GM21786 (cell line): ENCODE measurements at regions not wholly inside any gene's neighbourhood (a gene's known extent, or its start where the extent isn't known, plus 50 kb on each side); places are given as distances from the start of the nearest gene placed in this dataset.

Experiments
- ATAC-seq: cut with Tn5 transposase; IDR thresholded peaks from one replicate; pipeline ENCODE4 v1.9.1; 2021; ENCODE audit not compliant: unreplicated experiment

GRCh38 chr4:174438711-174439110, 83.6 kb downstream of the HPGD start:
- ATAC-seq, result no peak

DNA sequence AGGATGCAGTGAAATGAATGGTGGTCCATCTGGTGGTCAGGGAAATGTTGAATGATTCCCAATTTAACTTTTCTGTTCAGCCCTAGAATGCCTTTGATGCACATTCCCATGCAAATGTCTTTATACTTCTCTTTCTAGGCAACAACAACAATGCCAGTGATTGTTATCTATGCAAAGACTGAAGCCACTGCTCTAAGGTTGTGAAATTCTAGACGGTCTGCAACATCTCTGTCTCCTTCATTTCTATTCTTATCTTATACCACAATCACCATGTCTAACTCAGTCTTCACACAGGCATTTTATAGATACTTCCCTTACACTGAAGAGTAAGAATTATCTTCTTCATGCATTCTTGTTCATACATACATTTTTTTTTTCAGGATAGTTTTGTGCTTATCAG, 84.5 kb downstream of the HPGD start:
- no peak for ATAC-seq

GRCh38 chr4:174437324-174437723, 85.0 kb downstream of the HPGD start:
- no peak for ATAC-seq

- ATAC-seq, result no peak
These were observed 85.9 kb downstream of the HPGD start for GRCh38 chr4:174436377-174436776.

GRCh38 chr4:174435974-174436373, 86.3 kb downstream of the HPGD start:
- no peak for ATAC-seq

DNA sequence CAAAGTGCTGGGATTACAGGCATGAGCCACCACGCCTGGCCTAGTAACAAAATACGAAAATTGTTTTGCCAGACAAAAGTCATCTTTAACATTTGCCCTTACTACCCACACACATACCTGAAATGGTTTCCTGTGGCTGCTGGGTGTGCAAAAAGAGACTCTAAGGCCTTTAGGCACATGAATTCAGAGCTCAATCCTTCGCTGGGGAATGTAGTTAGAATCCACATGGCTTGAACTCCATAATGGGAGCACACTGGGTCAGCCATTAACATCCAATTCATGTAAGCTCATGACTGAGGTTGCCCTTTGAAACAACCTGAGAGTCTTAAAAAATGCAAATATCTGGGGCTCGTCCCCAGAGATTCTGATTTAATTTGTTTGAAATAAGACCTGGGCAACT, 87.8 kb downstream of the HPGD start:
- no peak for ATAC-seq

DNA sequence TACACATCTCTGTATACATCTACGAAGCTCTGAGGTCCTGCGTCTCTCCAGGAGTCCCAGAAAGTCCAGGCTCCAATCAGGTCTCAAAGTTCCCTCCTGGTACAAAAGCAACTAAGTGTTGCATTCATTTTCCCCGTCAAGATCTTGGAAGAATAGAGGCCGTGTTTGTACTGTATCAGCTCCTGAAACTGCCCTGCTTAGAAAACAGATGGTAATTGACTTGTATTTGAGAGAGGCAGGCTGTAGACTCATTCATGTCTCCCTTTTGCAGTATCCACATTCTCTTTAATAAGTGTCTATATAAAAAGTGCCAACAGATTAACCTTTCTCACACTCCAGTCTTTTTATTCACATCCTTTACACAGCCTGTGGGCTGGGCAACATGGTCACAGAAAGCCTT, 91.7 kb downstream of the HPGD start:
- ATAC-seq, result no peak

DNA sequence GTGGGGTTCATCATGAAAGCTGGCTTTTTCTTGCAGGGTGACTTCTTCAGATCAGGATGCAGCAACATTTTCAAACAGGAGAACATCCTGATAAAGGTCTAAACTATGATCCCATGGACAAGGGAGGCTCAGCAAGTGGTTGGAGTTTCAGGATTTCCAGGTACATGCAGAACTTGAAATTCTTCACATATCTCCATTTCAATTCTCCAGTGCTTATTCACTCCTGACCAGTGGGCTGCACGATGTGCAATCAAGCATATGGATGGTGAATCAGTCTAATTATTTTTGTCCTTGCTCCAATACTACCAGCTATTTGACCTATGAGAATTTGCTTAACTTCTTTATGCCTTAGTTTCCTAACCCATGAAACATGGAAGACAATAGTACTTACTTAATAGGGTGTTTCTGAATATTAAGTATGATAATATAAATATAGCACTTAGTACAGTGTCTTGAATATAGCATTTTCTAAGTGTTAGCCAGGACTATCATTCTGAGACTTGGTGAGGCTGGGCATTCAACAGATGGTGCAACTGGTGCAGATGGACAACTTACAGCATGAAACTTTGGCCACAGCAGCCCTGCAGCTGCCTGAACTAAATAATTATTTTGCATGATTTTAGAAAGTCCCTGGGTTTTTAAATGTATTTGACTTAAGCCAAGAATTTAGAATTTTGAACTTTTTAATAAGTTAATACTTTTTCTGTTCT, 92.4 kb downstream of the HPGD start:
- ATAC-seq, result no peak

DNA sequence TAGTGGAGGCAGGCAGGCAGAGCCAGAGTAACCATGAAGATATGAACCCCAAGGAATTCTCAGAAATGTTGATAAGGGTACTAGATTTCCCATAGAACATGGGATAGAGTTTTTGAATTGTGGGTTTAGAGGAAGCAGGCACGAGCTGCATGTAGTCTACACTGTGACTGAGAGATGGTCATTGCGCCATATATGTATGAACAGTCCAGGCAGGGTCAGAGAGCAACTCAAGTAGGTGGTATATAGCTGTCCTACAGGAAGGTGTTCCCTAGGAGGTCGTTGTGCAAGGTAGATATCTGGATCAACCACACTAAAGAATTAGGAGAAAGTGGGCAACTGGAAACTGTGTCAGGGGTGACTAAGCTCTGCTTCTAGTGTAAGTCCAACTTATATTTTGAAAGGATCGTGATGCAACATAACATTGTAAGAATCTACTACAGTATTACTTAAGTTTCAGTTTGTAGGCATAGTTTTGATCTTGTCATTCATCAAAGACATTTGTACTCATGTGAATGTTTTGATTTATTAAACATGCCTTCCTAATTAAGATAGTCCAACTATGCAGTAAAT, 94.6 kb downstream of the HPGD start:
- ATAC-seq, result no peak

DNA sequence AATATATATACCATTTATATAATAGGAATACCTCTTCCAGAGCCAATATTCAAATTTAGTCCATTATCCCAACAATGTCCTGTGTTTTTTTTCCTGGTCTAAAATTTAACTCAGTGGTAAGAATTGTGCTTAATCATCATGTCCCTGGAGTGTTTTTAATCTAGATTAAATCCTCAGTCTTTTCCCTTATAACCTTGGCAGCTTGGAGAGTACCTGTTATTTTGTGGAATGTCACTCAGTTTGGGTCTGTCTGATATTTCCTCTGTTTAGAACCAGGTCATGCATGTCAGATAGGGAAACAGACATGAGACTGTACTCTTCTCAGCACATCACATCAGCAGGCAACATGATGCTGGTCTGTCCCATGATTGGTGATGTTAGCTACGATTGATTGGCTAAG, 96.6 kb downstream of the HPGD start:
- no peak for ATAC-seq

DNA sequence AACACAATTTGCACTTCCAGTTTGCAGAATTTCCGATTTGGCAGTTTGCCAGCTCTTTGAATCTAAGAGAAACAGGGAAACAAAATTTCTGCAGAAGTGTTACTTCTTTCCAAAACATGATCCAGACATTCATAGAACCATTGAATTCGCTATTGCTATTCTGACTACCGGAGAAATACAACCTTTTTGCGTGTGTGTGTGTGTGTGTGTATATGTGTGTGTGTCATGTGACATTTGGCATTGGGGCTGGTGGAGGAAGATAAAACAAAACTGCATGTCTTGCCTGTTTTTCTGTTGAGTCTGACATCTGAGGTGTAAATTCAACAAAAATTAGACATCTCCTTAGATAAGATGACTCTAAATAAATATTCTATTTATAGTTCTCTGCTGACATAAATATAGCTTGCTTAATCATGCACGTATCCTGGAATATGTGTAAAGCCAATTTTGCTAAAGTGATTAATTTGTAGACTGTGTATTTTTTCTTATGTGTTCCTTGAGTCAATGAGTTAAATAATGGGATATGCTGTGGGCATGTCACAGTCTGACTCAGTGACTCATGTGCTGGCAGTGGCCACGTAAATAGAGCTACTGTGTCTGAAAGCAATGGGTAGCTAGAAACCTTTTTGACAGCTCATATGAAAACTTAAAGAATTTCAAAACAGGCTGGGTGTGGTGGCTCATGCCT, 98.9 kb downstream of the HPGD start:
- peak; percentile 61 for ATAC-seq

GRCh38 chr4:174422893-174423256, 99.4 kb downstream of the HPGD start:
- ATAC-seq, result peak; percentile 28

DNA sequence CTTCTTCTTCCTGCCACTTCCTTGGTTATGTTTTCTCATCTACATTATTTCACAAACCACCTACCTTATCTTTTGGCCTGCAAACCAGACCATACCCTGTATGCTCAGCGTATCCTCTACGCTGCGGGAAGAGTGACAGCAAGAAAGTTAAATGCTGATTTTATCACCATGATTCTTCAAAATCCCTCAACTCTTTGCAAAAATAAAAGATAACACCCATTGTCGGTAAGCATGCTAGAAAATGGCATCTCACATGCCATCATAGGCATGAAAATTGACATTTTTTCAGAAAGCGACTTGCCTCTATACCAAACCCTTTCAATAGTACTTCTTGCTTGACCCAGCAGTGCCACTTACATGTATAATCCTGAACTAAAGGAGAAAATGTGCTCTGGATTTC, 102.0 kb downstream of the HPGD start:
- no peak for ATAC-seq

DNA sequence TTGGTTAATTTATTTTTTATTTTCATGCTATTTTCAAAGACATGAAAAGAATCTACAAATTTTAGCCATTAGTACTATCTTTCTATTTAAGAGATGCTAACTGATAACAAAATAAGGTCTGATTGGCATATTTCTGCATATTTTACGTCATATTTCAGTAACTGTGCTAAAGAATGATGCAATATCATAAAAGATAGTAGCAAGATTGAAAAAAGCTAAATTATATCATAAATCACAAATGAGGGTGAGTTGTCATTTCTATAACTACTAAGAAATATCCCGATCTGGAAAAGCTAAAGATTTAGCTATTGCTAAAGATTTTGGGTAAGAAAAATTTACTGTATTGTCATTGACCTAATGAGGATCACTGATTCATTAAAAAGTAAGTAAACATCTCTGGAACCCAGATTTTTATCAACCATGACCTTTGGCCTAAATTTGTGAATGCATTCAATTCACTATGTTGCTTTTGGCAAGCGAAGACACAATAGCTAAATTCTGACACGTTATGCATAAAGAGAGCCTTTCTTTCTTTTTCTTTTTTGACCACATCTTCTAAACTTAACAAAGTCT, 103.6 kb downstream of the HPGD start:
- no peak for ATAC-seq

- no peak for ATAC-seq
These were observed 113.3 kb downstream of the HPGD start for GRCh38 chr4:174408841-174409552.

GRCh38 chr4:174406383-174406782, 115.9 kb downstream of the HPGD start:
- no peak for ATAC-seq

DNA sequence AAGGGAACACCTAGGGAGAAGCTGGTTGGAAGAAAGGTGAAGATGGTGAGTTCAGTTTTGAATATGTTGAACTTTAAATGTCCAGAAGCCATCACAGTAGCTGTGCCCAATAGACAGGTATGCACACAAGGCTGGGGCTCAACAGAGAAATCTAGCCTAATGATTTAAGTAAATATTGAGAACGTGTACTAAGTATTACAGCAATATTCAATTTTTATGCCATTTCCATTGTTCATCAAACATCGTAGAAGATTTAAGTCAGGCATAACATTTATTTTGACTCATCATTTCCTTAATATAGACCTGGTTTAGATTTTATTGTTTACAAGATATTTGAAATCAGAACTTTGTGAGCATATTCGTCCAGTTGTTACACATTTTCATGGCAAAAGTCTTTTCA, 116.4 kb downstream of the HPGD start:
- no peak for ATAC-seq

DNA sequence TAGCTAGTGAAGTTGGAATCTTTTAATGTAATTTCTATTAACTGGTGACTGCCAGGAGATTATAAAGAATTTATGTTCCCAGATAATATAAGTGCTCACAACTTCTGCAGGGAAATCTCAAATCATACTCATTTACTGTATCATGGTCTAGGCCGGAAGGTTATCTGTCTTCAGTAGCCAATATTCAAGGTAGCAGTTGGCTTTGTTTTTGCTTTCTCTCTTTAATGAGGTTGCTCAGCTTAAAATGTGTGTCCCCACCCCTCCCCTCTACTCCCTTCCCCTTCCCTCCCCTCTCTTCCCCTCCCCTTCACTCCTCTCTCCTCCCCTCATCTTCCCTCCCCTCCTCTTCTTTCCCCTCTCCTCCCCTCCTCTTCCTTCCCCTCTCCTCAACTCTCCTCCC, 117.6 kb downstream of the HPGD start:
- ATAC-seq, result no peak

DNA sequence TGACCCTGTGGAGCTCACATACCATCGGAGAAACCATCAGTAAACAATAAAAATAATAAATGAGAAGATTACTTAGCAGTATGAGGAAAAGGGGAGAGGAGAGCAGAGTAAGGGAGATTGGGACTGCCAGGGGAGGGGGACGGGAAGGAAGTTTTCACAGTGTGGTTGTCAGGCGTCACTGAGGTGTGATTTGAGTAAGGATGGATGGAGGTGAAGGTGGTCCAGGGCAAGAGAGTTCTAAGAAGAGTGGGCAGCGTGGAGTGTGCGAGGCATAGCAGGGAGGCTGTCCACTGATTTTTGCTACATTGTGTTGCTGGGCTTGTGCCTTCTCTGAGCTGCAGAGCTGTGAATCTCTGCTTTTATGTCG, 119.1 kb downstream of the HPGD start:
- ATAC-seq, result no peak

GRCh38 chr4:174402470-174403176, 118.9 kb downstream of the CEP44 start:
- ATAC-seq, result no peak
